ENCODE measurements at regions not wholly inside any gene's neighbourhood (a gene's known extent, or its start where the extent isn't known, plus 50 kb on each side); places are given as distances from the start of the nearest gene placed in this dataset.

GRCh38 chr10:44755481-44755880 lies 155.7 kb upstream of the TMEM72 start:
- no peak for TF ChIP-seq CTCF (IDR thresholded peaks at IDR 0.05)
- no peak for TF ChIP-seq EZH2 (IDR thresholded peaks at IDR 0.05)
- no peak for TF ChIP-seq EZH2phosphoT487 (IDR thresholded peaks at IDR 0.05)
